ENCODE measurements at regions not wholly inside any gene's neighbourhood (a gene's known extent, or its start where the extent isn't known, plus 50 kb on each side); places are given as distances from the start of the nearest gene placed in this dataset.

DNA sequence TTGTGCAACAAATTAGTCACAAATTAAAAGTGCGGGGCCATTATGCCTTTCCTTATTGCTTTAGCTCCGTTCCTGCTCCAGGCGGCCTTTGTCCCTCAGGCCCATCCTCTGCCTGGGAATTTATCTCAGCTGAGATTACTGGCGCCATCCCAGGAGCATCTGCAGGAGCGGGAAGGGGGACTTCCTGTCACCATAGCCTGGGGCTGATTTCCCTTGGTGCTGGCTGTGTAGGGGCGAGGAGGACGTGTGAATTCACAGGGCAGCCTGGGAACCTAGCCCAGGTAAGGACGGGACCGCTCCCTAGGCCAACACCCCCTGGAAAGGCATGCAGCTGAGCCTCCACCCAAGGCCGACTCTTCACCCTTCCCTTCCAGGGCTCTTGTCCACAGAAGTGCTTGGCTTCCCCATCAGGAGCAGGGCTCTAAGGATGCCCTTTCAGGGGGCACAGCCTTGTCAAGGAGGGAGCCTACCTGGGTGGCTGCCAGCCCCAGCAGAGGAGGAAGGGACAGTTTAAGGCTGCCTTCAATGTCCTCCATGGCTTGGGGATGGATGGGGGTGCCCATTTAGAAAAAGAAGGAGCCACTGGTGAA, 72.6 kb upstream of the NKX1-1 start:
- TF ChIP-seq, protein P1, sequence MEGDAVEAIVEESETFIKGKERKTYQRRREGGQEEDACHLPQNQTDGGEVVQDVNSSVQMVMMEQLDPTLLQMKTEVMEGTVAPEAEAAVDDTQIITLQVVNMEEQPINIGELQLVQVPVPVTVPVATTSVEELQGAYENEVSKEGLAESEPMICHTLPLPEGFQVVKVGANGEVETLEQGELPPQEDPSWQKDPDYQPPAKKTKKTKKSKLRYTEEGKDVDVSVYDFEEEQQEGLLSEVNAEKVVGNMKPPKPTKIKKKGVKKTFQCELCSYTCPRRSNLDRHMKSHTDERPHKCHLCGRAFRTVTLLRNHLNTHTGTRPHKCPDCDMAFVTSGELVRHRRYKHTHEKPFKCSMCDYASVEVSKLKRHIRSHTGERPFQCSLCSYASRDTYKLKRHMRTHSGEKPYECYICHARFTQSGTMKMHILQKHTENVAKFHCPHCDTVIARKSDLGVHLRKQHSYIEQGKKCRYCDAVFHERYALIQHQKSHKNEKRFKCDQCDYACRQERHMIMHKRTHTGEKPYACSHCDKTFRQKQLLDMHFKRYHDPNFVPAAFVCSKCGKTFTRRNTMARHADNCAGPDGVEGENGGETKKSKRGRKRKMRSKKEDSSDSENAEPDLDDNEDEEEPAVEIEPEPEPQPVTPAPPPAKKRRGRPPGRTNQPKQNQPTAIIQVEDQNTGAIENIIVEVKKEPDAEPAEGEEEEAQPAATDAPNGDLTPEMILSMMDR (IDR thresholded peaks at IDR 0.05; ENCODE audit: borderline replicate concordance, insufficient read depth, low read depth, low read length), result no peak
- no peak overlapping the region for H3K4me3 ChIP-seq (ENCODE audit: low read depth, low read length)

DNA sequence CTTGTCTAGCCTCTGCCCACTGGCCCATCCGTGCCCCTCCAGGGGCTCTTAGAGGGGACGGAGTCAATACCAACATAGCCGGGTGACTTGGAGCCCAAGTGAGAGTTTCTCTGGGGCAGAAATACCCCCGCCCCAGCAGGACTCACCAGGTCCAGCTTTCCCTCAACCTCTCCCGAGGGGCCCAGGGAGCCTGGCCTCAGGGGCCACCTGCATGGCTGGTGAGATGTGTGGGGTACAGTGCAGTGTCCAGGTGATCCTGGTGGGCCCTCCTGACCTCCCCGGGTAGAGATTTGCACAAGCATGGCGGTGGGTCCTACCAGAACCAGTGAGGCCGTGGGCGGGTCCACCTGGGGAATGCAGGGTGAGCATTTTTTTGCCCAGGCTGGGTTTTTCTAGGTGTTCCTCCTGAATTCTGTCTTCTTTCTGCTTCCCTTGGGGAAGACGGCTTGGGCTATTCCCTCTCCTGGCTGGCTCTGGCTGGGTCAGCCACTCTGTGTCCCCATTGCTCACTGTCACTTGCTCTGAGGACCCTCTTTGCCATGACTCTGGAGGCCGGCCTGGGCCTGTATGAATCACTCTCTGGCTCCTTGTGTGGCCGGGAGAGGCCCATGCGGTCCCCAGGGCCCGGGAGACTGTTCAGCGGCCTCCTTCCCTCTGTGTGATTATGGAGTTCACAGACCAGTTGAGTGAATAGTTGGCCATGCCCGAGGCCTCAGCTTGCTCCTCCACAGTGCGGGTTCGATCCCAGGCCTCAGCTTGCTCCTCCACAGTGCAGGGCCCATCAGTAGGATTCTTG, 71.0 kb upstream of the NKX1-1 start:
- no peak overlapping the region for H3K4me3 ChIP-seq (ENCODE audit: low read depth, low read length)
- TF ChIP-seq, protein P1 (IDR thresholded peaks at IDR 0.05; ENCODE audit: borderline replicate concordance, insufficient read depth, low read depth, low read length), result no peak

DNA sequence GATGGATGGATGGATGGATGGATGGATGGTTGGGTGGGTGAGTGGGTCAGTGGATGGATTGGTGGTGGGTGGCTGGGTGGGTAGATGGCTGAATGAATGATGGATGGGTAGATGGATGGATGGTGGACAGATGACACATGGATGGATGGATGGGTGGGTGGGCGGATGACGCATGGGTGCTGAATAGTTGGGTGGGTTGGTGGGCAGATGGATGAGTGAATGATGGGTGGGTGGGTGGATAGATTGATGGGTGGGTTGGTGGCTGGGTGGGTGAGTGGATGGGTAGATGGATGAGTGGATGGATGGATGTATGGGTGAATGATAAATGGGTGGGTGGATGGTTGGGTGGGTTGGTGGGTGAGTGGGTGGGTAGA, 69.9 kb upstream of the NKX1-1 start:
- TF ChIP-seq, protein P1 (IDR thresholded peaks at IDR 0.05; ENCODE audit: borderline replicate concordance, insufficient read depth, low read depth, low read length), result no peak
- no peak overlapping the region for H3K4me3 ChIP-seq (ENCODE audit: low read depth, low read length)

GRCh38 chr4:1475277-1476139, 69.3 kb upstream of the NKX1-1 start:
- no peak overlapping the region for H3K4me3 ChIP-seq (ENCODE audit: low read depth, low read length)
- TF ChIP-seq, protein P1 (IDR thresholded peaks at IDR 0.05; ENCODE audit: borderline replicate concordance, insufficient read depth, low read depth, low read length), result no peak

DNA sequence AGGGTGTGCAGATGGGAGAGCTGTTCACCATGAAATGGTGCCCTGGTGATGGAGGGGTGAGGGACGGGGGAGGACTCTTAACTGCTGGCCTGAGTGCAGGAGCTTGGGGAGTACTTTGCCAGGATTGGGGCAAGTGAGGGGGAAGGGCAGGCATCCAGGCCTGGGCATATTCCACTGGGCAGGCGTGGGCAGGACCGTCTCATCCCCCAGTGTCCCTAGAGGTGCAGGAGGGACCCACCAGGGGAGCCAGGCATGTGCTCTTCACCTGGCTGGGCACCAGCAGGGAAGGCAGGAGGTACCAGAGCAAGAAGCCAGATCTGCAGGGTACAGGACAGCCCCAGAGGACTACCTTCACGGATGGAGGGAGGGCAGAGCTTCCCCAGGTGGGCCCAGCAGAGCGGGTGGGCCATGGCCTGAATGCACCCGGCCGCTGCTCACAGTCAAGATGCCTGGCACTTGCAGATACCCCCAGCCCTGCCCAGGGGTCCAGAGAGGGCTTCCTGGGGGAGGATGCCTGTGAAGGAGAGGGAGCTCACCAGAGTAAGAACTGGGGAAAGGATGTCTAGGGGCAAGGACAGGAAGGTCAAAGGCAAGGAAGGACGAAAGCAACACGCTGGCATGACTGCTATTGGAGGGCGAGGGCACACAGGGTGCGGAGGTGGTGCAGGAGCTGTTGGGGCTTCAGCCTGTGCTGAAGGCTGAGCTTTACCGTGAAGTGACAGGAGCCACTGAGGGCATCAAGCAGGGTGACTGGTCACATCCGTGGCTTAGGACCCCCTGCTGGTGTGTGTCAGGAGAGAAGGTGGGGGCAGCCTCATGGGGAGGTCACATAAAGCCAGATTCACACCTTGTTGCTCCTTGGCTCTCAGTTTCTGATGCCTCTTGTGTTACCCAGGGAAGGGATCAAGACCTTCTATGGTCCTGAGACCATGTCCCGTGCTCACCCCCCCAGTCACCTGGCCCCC, 68.2 kb upstream of the NKX1-1 start:
- H3K4me3 ChIP-seq (ENCODE audit: low read depth, low read length), result no peak overlapping the region
- TF ChIP-seq, protein P1 (IDR thresholded peaks at IDR 0.05; ENCODE audit: borderline replicate concordance, insufficient read depth, low read depth, low read length), result no peak

GRCh38 chr4:1473718-1474117, 67.5 kb upstream of the NKX1-1 start:
- no peak overlapping the region for H3K4me3 ChIP-seq (ENCODE audit: low read depth, low read length)
- TF ChIP-seq, protein P1 (IDR thresholded peaks at IDR 0.05; ENCODE audit: borderline replicate concordance, insufficient read depth, low read depth, low read length), result no peak

Data from GM12875 (cell line).